Gastrocnemius medialis (tissue), 4 donors: ENCODE measurements at regions not wholly inside any gene's neighbourhood (a gene's known extent, or its start where the extent isn't known, plus 50 kb on each side); places are given as distances from the start of the nearest gene placed in this dataset.

Experiments
- CTCF ChIP-seq, 5 experiments: fragments of 450-650 bp in 3 of 5; fragments of 200-600 bp in 2 of 5; sonication (generic) in 2 of 5; IDR thresholded peaks in 4 of 5; conservative IDR thresholded peaks in 1 of 5; 1 replicate in 4 of 5; 2 replicates in 1 of 5; pipeline ENCODE4 v1.5.1; 2016 to 2019; ENCODE audit warnings: antibody characterized with exemption in 5 of 5, mild to moderate bottlenecking in 3 of 5, moderate library complexity in 3 of 5
- POLR2A ChIP-seq, 2 donors: fragments of 450-650 bp; IDR thresholded peaks; one replicate each; pipeline ENCODE4 v1.6.1; 2017; ENCODE audit warnings: antibody characterized with exemption in 2 of 2, mild to moderate bottlenecking in 2 of 2, moderate library complexity in 2 of 2

DNA sequence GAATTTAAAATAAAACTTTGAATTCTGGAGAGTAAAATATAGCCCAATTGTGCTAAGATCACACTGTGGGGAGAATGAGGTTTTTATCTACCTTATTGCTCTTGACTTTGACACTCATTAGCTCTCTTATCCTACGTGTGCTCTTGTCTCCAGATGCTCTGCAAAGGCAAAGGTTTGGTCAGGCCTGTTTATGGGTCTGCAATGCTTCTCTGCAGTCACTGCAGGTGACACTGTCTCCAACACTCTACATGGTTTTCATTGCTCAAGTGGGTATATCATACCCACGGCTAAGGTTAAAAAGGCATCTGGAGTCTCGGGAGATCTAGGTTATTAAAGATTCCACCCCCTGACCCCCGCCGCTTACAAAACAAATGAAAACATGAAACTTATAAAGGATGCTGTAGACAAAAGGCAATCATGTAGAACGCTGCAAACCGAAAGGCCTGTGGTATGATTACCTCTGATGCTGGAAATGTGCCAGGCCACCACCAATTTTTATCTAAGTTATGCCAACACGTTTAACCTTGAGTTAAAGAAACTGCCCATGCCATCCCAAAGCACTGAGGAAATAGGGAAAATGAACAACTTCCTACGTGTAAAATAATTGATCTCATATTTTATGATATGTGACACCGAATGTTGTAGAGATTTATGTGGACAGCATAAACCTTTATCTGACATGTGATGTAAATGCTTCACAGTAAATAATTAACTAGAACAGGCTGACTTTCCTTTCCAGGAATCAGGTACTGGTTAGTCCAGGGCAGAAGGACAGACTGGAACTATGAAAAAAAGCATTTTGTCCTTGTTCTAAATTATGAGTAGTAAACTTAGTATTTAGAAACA, 238.2 kb upstream of the NOX3 start:
- TF ChIP-seq CTCF (IDR thresholded peaks at IDR 0.05 in 4 of 5, conservative IDR thresholded peaks at IDR 0.05 in 1 of 5) (no peak), POLR2A (IDR thresholded peaks at IDR 0.05) (no peak)
